Hematopoietic multipotent progenitor cell (in vitro differentiated cells): ENCODE measurements at regions not wholly inside any gene's neighbourhood (a gene's known extent, or its start where the extent isn't known, plus 50 kb on each side); places are given as distances from the start of the nearest gene placed in this dataset.
"Not testable (repeated sequence)": the region's sequence is repeated elsewhere in the genome, so short reads cannot be mapped to it uniquely, and the experiment has no call there.

Experiments used
- DNase-seq, 3 donors: peaks; one replicate each; pipeline ENCODE4 v3.0.0-alpha.2; 2011 to 2015; ENCODE audit warnings: low read depth in 2 of 3, low spot score in 2 of 3

- no peak for DNase-seq
These were observed 297.1 kb upstream of the MEIS2 start for GRCh38 chr15:37397266-37398022.

- DNase-seq = no peak
These were observed 315.8 kb upstream of the MEIS2 start for GRCh38 chr15:37416103-37416502.

DNA sequence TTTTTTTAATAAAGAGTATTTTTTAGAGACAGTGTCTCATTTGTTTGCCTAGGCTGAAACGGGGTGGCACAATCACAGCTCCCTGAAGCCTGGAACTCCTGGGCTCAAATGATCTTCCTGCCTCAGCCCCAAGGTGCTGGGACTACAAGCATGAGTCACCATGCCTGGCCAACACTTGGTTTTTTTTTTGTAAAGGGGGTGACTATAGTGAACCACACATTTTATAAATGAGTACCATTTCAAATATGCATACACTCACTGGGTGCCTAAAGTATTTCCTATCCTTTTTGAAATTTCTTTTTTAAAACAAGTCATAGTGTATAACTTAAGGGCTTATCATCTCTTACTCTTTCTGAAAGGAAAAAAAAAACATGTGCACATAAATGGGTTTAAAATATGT is 325.2 kb upstream of the MEIS2 start:
- DNase-seq = no peak

DNA sequence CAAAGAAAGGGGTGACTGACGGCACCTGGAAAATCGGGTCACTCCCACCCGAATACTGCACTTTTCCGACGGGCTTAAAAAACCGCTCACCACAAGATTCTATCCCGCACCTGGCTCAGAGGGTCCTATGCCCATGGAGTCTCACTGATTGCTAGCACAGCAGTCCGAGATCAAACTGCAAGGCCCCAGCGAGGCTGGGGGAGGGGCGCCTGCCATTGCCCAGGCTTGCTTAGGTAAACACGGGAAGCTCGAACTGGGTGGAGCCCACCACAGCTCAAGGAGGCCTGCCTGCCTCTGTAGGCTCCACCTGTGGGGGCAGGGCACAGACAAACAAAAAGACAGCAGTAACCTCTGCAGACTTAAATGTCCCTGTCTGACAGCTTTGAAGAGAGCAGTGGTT is 327.0 kb upstream of the MEIS2 start:
- DNase-seq = not testable (repeated sequence)

DNA sequence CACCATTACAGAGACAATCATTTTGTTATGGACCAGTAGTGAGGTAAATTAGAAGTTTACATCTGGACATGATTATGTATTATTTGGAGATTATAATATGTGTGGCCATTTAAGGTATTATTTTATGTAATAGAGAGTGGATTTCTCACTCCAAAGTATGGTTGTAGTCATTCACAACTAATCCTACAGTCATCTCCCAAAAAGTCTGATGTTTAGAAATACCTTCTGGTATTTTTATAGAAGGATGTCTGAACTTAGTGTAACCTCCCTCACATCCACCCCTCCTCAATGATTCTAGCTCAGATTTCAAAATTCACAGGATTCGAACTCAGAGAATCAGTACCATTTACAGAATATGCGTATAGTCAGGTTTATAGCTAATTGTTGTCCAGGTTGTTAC is 346.6 kb upstream of the MEIS2 start:
- DNase-seq = no peak

- DNase-seq = no peak
These were observed 352.1 kb upstream of the MEIS2 start for GRCh38 chr15:37452498-37452897.

- no peak for DNase-seq
These were observed 380.1 kb upstream of the MEIS2 start for GRCh38 chr15:37480482-37480881.

- no peak for DNase-seq
These were observed 380.8 kb upstream of the MEIS2 start for GRCh38 chr15:37481126-37481525.

- no peak for DNase-seq
These were observed 383.4 kb upstream of the MEIS2 start for GRCh38 chr15:37483779-37484178.

GRCh38 chr15:37485056-37485455 is 384.7 kb upstream of the MEIS2 start:
- no peak for DNase-seq

DNA sequence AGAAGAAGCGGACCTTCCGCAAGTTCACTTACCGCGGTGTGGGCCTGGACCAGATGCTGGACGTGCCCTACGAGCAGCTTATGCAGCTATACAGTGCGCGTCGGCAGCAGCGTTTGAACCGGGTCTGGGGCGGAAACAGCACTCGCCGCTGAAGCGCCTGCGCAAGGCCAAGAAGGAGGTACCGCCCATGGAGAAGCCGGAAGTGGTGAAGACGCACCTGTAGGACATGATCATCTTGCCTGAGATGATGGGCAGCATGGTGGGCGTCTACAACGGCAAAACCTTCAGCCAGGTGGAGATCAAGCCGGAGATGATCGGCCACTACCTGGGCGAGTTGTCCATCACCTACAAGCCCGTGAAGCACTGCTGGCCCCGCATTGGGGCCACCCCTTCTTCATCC is 390.4 kb upstream of the MEIS2 start:
- DNase-seq = no peak

DNA sequence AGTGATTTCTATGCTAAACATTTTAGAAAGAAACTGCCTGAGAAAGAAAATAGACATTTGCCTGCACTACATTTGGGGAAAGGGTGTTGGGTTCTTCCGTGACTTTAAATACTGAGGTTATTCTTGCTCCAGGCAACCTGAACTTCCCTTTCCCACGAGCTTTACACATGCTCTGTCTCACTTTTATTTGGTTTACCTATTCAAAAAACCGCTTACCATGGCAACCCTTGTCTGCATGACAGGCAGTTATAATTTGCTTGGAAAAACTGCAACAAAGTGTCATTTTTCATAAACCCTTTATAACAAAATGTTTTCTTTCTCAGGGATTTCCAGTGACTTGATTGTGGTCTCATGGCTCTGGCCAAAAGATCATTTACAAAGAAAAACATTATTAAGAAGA is 416.3 kb upstream of the MEIS2 start:
- DNase-seq = no peak

- DNase-seq = no peak
These were observed 417.0 kb upstream of the MEIS2 start for GRCh38 chr15:37517191-37517895.

DNA sequence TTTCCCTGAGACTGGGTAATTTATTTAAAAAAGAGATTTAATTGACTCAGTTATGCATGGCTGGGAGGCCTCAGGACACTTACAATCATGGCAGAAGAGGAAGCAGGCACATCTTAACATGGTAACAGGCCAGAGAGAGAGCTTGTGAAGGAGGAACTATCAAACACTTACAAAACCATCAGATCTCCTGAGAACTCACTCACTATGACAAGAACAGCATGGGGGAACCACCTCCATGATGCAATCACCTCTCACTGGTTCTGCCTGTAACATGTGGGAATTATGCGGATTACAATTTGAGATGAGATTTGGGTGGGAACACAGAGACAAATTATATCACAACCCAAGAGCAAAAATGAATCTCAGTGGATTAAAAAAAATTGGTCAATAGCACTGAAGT is 416.0 kb upstream of the TMCO5A start:
- DNase-seq = no peak

DNA sequence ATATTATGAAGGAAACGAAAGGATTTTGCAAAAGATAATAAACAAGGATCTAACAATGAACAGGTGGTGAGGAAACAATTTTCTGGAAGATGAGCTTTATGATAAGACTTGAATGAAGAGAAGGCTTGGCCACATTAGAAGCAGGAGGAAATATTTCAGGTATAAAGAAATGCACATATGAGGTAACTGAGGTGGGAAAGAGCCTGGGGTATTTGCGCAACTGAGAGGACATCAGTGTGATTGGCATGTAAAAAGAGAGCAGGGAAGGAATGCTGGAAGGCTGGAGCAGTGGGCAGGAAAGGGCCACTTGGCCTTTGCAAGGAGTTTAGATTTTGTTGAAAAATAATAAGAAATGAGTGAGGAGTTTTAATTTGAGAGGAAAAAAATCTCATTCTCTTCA is 414.4 kb upstream of the TMCO5A start:
- DNase-seq = no peak

DNA sequence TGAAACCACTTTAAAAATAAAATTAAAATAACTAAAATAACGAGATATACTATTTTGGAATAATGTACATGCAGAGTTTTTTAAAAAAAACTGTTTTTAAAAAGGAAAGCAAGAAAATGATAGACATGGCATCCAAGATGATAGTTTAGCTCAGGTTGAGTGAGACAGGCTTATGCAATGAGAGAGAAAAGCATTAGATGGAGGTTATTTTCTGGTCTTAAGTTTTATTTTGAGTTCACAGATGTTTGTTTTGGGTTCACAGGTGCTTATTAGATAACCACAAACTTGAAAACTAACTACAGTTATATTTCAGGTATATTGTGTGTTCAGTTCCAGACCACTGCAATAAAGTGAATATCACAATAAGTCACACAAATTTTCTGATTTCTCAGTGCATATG is 413.6 kb upstream of the TMCO5A start:
- DNase-seq = no peak

- no peak for DNase-seq
These were observed 409.8 kb upstream of the TMCO5A start for GRCh38 chr15:37524601-37525000.

GRCh38 chr15:37528432-37528831 is 406.0 kb upstream of the TMCO5A start:
- no peak for DNase-seq

DNA sequence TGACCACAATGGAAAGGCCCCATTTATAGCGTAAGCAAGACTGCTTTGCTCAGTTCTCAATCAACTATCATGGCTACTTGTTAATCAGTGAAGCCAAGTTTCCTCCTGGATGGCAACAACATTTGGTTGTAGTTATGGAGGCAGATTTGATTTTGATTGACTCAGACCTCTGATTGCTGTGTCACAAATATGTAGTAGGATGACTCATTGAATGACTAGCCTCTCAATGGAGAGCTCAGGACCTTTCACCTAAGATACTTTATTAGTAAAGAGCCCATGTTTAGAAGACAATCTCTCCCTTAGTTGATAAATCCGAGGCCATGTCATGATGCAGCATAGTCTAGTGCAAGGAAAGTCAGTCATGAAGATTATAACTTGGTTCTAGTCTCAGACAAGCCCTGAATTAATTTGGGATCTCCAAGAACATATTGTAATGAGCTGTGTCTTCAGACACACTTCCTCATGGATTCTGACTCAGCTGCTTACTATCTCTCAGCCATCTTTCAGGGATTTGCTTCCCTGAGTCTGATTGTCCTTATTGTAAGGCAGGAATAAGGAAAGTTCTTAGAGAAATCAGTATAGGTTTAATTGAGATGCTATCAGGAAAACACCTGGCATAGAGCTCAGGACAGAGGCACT is 397.4 kb upstream of the TMCO5A start:
- DNase-seq = no peak

- DNase-seq = no peak
These were observed 396.6 kb upstream of the TMCO5A start for GRCh38 chr15:37537802-37538201.

GRCh38 chr15:37548116-37548515 is 386.3 kb upstream of the TMCO5A start:
- DNase-seq = no peak
